ENCODE measurements at regions not wholly inside any gene's neighbourhood (a gene's known extent, or its start where the extent isn't known, plus 50 kb on each side); places are given as distances from the start of the nearest gene placed in this dataset.

DNA sequence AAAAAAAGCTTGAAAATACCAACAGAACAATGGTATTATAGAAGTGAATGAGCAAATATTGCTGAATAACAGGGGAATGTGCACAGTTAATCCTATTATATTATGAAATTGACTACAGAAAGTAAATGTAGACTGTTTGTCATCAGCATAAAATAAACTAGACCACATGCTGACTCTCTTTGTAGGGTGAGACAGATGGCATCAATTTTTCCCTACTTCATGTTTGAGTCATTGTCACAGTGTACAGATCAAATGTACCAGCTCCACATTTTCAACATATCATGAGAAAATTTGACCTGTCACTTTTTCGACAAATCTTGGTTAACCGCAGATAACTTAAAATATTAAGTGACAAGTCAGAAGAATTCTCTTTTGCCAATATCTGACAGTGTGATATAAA, 421.0 kb downstream of the RPL10L start:
- WGBS (ENCODE audit: insufficient coverage): no CpG with 5 or more reads among the region's 2 CpGs
- H3K27me3 ChIP-seq (ENCODE audit: control insufficient read depth, insufficient read depth, low read length): no peaks in the 10 kb centered on the region
- H3K4me3 ChIP-seq (ENCODE audit: low read length): no peak overlapping the region
- H3K27ac ChIP-seq (ENCODE audit: low read length): no peak overlapping the region
- H3K36me3 ChIP-seq (ENCODE audit: control insufficient read depth, insufficient read depth, low read length): no peaks in the 10 kb centered on the region
- no peaks in the 10 kb centered on the region for H3K9me3 ChIP-seq (replicated peaks; ENCODE audit: control insufficient read depth, low read depth, low read length)
- DNase-seq: no peak
- H3K4me1 ChIP-seq (ENCODE audit: control insufficient read depth, insufficient read depth, low read length): no peaks in the 10 kb centered on the region

DNA sequence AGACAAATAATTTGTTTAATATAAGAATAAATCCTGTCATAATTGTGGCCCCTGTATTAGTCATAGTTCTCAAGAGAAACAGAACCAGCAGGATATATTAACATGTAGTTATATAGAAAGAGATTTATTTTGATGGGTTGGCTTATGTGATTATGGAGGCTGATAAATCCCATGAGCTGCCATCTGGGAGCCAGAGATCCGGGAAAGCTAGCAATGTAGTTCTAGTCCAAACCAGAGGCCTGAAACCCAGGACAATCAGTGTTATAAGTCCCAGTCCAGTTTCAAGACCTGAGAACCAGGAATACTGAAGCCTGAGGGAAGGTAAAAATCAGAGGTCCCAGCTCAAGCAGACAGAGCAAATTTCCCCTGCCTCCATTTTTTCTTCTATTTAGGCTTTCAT, 435.8 kb downstream of the RPL10L start:
- Histone ChIP-seq H3K27me3 (ENCODE audit: control insufficient read depth, insufficient read depth, low read length) (no peaks in the 10 kb centered on the region), H3K27ac (ENCODE audit: low read length) (no peak overlapping the region), H3K4me1 (ENCODE audit: control insufficient read depth, insufficient read depth, low read length) (no peaks in the 10 kb centered on the region), H3K36me3 (ENCODE audit: control insufficient read depth, insufficient read depth, low read length) (no peaks in the 10 kb centered on the region), H3K4me3 (ENCODE audit: low read length) (no peak overlapping the region), H3K9me3 (replicated peaks; ENCODE audit: control insufficient read depth, low read depth, low read length) (no peaks in the 10 kb centered on the region)
- no peak for DNase-seq
- 78% methylated on average over 1 of the region's 1 CpG for WGBS (ENCODE audit: insufficient coverage)

DNA sequence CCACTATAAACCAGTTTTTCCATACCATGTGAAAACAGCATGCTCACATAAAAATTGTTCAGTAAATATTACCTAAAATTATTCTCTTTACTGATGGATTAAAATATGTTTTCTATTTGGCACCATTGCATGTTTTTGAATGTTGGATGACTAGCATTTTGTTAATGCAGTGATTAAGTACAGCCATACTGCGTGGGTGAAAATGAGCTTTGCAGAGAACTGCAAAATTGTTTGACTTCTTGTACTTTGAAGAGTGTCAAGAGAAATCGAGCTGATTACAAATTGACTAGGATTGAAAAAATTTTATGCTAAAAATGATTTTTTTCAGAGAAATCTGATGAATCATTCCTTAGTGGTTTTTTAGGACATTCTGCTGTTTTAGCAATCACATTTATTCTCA, 452.9 kb downstream of the RPL10L start:
- no peaks in the 10 kb centered on the region for H3K36me3 ChIP-seq (ENCODE audit: control insufficient read depth, insufficient read depth, low read length)
- no peak overlapping the region for H3K4me3 ChIP-seq (ENCODE audit: low read length)
- no peaks in the 10 kb centered on the region for H3K9me3 ChIP-seq (replicated peaks; ENCODE audit: control insufficient read depth, low read depth, low read length)
- H3K27me3 ChIP-seq (ENCODE audit: control insufficient read depth, insufficient read depth, low read length): no peaks in the 10 kb centered on the region
- H3K4me1 ChIP-seq (ENCODE audit: control insufficient read depth, insufficient read depth, low read length): no peaks in the 10 kb centered on the region
- no peak for DNase-seq
- H3K27ac ChIP-seq (ENCODE audit: low read length): no peak overlapping the region
- WGBS (ENCODE audit: insufficient coverage): 71% methylated on average over 1 of the region's 2 CpGs

DNA sequence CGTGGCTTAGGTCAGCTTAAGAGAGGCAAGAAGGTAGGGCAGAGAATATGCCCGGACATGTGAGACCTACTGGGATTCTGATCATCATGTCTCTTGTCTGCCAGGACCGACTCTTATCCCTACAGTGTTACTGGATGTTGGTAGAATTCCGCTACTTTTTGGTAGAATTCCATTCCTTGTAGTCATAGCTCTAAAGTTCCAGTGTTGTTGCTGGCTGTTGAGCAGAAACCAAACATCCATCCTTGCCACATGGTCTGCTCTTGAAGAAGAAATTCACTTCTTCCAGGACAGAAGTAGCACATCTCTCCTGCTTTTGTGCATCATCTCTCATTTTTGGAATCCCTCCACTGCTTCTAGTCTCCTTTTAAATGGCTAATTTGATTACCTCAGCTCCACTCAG, 453.7 kb downstream of the RPL10L start:
- no peak overlapping the region for H3K4me3 ChIP-seq (ENCODE audit: low read length)

More for the DNA sequence above, 453.7 kb downstream of the RPL10L start:
- no peaks in the 10 kb centered on the region for H3K9me3 ChIP-seq (replicated peaks; ENCODE audit: control insufficient read depth, low read depth, low read length)
- no peaks in the 10 kb centered on the region for H3K27me3 ChIP-seq (ENCODE audit: control insufficient read depth, insufficient read depth, low read length)
- WGBS (ENCODE audit: insufficient coverage): 66% methylated on average over 2 of the region's 4 CpGs
- H3K4me1 ChIP-seq (ENCODE audit: control insufficient read depth, insufficient read depth, low read length): no peaks in the 10 kb centered on the region
- H3K36me3 ChIP-seq (ENCODE audit: control insufficient read depth, insufficient read depth, low read length): no peaks in the 10 kb centered on the region
- DNase-seq: no peak
- H3K27ac ChIP-seq (ENCODE audit: low read length): no peak overlapping the region

Measured in muscle of leg (tissue), 3 donors.